ENCODE measurements at regions not wholly inside any gene's neighbourhood (a gene's known extent, or its start where the extent isn't known, plus 50 kb on each side); places are given as distances from the start of the nearest gene placed in this dataset.
A peak's percentile ranks its signal among the peaks of the same experiment; 100 is the strongest.

DNA sequence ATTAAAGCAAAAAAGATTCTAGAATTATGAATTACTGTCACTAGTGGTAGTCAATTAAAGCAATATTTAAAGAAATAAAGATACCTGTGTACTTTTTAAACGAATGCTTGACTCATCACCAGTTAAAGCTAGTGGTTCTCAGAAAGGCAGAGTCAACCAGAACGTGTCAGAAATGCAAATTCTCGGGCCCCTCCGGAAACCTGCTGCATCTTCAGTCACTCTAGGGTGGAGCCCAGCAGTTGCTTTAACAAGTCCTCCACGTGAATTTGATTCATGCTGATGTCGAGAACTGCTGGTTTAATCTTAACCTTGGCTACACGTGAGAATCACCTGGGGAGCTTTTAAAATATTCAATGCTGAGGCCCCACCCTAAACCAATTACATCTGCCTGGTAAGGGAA is 169.8 kb upstream of the SDK2 start:
- CTCF ChIA-PET, result interaction anchor here (1.1 to 2.2 kb wide), 4 partner anchors 9 to 168 kb away, joined by 3 to 5 read pairs (median 4); no protein-coding TSS in a partner anchor
- H3K27me3 Mint-ChIP-seq (ENCODE audit: low read depth), result peaks cover 15% of the 10 kb centered on the region

DNA sequence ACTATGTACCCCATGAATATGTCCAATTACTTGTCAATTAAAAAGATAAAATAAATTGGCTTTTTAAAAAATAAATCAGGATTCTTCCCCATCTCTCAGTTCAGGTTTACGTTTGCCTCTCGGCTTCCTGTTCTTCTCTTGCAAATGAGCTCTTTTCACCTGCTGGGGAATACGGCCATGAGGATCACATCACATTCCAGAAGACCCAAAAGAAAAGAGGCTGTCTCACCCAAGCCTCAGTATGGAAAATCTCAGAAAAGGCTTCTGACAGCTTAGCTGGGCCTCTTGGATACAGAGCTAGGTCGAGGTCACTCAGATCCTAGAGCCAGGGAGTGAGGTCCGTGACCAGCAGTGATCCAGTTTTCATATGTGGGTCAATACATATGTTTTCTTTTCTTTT is 171.2 kb upstream of the SDK2 start:
- CTCF ChIA-PET, result interaction anchor here (0.6 to 2.2 kb wide), 8 partner anchors 26 to 303 kb away, joined by 3 to 10 read pairs (median 4); no protein-coding TSS in a partner anchor
- no peak for DNase-seq (ENCODE audit: low spot score)
- ATAC-seq, result peak; percentile 79
- Mint-ChIP-seq H3K36me3 (peaks cover 13% of the 10 kb centered on the region), H3K27ac (no peak overlapping the region), H3K4me1 (peaks cover 26% of the 10 kb centered on the region), H3K27me3 (ENCODE audit: low read depth) (peaks cover 23% of the 10 kb centered on the region), H3K4me3 (no peak overlapping the region), H3K9me3 (peaks cover 13% of the 10 kb centered on the region)
- POLR2A ChIA-PET, result no interaction called here
- TF ChIP-seq, protein P1, sequence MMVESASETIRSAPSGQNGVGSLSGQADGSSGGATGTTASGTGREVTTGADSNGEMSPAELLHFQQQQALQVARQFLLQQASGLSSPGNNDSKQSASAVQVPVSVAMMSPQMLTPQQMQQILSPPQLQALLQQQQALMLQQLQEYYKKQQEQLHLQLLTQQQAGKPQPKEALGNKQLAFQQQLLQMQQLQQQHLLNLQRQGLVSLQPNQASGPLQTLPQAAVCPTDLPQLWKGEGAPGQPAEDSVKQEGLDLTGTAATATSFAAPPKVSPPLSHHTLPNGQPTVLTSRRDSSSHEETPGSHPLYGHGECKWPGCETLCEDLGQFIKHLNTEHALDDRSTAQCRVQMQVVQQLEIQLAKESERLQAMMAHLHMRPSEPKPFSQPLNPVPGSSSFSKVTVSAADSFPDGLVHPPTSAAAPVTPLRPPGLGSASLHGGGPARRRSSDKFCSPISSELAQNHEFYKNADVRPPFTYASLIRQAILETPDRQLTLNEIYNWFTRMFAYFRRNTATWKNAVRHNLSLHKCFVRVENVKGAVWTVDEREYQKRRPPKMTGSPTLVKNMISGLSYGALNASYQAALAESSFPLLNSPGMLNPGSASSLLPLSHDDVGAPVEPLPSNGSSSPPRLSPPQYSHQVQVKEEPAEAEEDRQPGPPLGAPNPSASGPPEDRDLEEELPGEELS (CRISPR knock-in tag; IDR thresholded peaks at IDR 0.05), result no peak
- no peak for TF ChIP-seq SOX15 (CRISPR knock-in tag; IDR thresholded peaks at IDR 0.05)
- TF ChIP-seq MYBL2 (CRISPR knock-in tag; IDR thresholded peaks at IDR 0.05), result no peak
- TF ChIP-seq FOXP1 (CRISPR knock-in tag; IDR thresholded peaks at IDR 0.05; ENCODE audit: borderline replicate concordance), result no peak
- TF ChIP-seq NR2C2 (CRISPR knock-in tag; IDR thresholded peaks at IDR 0.05), result no peak
- TF ChIP-seq ATF3 (CRISPR knock-in tag; conservative IDR thresholded peaks at IDR 0.05), result no peak
- TF ChIP-seq NR1H2 (CRISPR knock-in tag; IDR thresholded peaks at IDR 0.05), result no peak
- no peak for TF ChIP-seq KAT7 (CRISPR knock-in tag; IDR thresholded peaks at IDR 0.05; ENCODE audit: borderline replicate concordance)
- no peak for TF ChIP-seq E2F1 (CRISPR knock-in tag; IDR thresholded peaks at IDR 0.05)
- TF ChIP-seq, protein P2, sequence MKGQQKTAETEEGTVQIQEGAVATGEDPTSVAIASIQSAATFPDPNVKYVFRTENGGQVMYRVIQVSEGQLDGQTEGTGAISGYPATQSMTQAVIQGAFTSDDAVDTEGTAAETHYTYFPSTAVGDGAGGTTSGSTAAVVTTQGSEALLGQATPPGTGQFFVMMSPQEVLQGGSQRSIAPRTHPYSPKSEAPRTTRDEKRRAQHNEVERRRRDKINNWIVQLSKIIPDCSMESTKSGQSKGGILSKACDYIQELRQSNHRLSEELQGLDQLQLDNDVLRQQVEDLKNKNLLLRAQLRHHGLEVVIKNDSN (CRISPR knock-in tag; IDR thresholded peaks at IDR 0.05), result no peak
- TF ChIP-seq IRF1 (CRISPR knock-in tag; IDR thresholded peaks at IDR 0.05), result no peak
- no peak for TF ChIP-seq ETV6 (CRISPR knock-in tag; IDR thresholded peaks at IDR 0.05)

More for the DNA sequence above, 169.8 kb upstream of the SDK2 start:
- Mint-ChIP-seq H3K27ac (no peak overlapping the region), H3K36me3 (peaks cover 11% of the 10 kb centered on the region), H3K9me3 (peaks cover 12% of the 10 kb centered on the region), H3K4me1 (peaks cover 24% of the 10 kb centered on the region), H3K4me3 (no peak overlapping the region)
- no peak for DNase-seq (ENCODE audit: low spot score)
- TF ChIP-seq ETV6 (CRISPR knock-in tag; IDR thresholded peaks at IDR 0.05) (no peak), TCF7 (CRISPR knock-in tag; IDR thresholded peaks at IDR 0.05; ENCODE audit: low read depth) (no peak), ZNF423 (CRISPR knock-in tag; IDR thresholded peaks at IDR 0.05) (no peak), CDX4 (CRISPR knock-in tag; IDR thresholded peaks at IDR 0.05; ENCODE audit: borderline replicate concordance) (no peak), ZBTB21 (CRISPR knock-in tag; IDR thresholded peaks at IDR 0.05; ENCODE audit: borderline replicate concordance) (no peak), NR2C2 (CRISPR knock-in tag; IDR thresholded peaks at IDR 0.05) (no peak), ATF1 (CRISPR knock-in tag; IDR thresholded peaks at IDR 0.05) (no peak), PRRX2 (CRISPR knock-in tag; IDR thresholded peaks at IDR 0.05) (no peak), IRF2 (CRISPR knock-in tag; IDR thresholded peaks at IDR 0.05; ENCODE audit: borderline replicate concordance, low read depth) (no peak), ZNF532 (CRISPR knock-in tag; IDR thresholded peaks at IDR 0.05; ENCODE audit: borderline replicate concordance) (no peak), GRHL2 (CRISPR knock-in tag; IDR thresholded peaks at IDR 0.05; ENCODE audit: insufficient replicate concordance, severe bottlenecking) (no peak), GABPB1 (CRISPR knock-in tag; IDR thresholded peaks at IDR 0.05) (no peak), FOXJ3 (CRISPR knock-in tag; IDR thresholded peaks at IDR 0.05; ENCODE audit: borderline replicate concordance) (no peak), NFYB (CRISPR knock-in tag; conservative IDR thresholded peaks at IDR 0.05; ENCODE audit: low read depth) (no peak)
- peak; percentile 35; the same call in 1 of the 2 replicates for ATAC-seq
- POLR2A ChIA-PET, result interaction anchor here (0.6 kb wide), 1 partner anchor 1842 kb away, joined by 4 read pairs; no protein-coding TSS in a partner anchor
